AG04449 (cell line): ENCODE measurements at regions not wholly inside any gene's neighbourhood (a gene's known extent, or its start where the extent isn't known, plus 50 kb on each side); places are given as distances from the start of the nearest gene placed in this dataset.

Experiments
- CTCF ChIA-PET: fragments of 350-600 bp; formaldehyde crosslinking; extraction: SDS; loops from one replicate; lab custom pipeline; 2021; ENCODE audit warnings: antibody characterized with exemption; lab: Yijun Ruan, JAX
- POLR2A ChIA-PET: fragments of 400-600, 350-600 bp; formaldehyde crosslinking; extraction: SDS; loops from one replicate; lab custom pipeline; 2020; ENCODE audit warnings: antibody characterized with exemption, inconsistent platforms; lab: Yijun Ruan, JAX
- DNase-seq: peaks from one replicate; pipeline ENCODE4 v3.0.0-alpha.2; 2010; ENCODE audit warnings: low read depth, low spot score
- H3K4me3 ChIP-seq: 2 replicates; pipeline ENCODE4 v1.5.1; 2011; ENCODE audit warnings: low read depth, mild to moderate bottlenecking, control low read depth, low read length
- TF ChIP-seq, protein P1 (sequence below): IDR thresholded peaks from one replicate; pipeline ENCODE4 v1.5.1; 2011; ENCODE audit warnings: mild to moderate bottlenecking, moderate library complexity, low read length, control low read depth, inconsistent platforms; ENCODE audit not compliant: insufficient read depth; ENCODE audit errors: missing control alignments

DNA sequence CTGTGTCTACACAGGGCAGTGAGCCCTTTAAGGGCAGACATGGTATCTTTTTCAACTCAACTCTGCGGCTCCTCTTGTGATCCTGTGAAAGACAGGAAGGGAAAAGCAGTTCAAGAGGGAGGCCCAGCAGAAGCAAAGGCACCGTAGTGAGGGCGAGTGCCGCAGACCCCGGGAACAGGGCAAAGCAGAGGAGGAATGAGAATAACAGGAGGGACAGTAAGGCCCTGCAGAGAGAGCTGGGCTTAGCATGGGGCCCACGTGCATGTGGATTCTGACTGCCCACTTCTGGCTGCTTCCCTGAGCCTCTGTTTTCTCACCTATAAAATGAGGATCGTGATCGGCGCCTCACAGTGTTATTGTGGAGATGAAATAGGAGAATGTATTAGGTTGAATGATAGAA lies 409.3 kb downstream of the PTPRU start:
- no peak for DNase-seq
- ChIA-PET POLR2A (no interaction called here), CTCF (no interaction called here)
- TF ChIP-seq, protein P1, sequence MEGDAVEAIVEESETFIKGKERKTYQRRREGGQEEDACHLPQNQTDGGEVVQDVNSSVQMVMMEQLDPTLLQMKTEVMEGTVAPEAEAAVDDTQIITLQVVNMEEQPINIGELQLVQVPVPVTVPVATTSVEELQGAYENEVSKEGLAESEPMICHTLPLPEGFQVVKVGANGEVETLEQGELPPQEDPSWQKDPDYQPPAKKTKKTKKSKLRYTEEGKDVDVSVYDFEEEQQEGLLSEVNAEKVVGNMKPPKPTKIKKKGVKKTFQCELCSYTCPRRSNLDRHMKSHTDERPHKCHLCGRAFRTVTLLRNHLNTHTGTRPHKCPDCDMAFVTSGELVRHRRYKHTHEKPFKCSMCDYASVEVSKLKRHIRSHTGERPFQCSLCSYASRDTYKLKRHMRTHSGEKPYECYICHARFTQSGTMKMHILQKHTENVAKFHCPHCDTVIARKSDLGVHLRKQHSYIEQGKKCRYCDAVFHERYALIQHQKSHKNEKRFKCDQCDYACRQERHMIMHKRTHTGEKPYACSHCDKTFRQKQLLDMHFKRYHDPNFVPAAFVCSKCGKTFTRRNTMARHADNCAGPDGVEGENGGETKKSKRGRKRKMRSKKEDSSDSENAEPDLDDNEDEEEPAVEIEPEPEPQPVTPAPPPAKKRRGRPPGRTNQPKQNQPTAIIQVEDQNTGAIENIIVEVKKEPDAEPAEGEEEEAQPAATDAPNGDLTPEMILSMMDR, result no peak
- no peak overlapping the region for H3K4me3 ChIP-seq

DNA sequence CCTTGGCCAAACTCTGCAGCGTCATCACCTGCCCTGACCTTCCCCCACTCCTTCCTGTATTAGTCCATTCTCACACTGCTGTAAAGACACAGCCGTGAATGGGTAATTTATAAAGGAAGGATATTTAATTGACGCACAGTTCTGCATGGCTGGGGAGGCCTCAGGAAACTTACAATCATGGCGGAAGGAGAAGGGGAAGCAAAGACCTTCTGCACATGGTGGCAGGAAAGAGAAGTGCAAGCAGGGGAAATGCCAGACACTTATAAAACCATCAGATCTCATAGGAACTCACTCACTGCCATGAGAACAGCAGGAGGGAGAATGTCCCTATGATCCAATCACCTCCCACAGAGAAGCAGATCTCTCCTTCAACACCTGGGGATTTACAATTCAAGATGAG lies 408.5 kb downstream of the PTPRU start:
- POLR2A ChIA-PET, result no interaction called here
- no peak for DNase-seq
- TF ChIP-seq, protein P1, result no peak
- no peak overlapping the region for H3K4me3 ChIP-seq
- CTCF ChIA-PET, result no interaction called here

DNA sequence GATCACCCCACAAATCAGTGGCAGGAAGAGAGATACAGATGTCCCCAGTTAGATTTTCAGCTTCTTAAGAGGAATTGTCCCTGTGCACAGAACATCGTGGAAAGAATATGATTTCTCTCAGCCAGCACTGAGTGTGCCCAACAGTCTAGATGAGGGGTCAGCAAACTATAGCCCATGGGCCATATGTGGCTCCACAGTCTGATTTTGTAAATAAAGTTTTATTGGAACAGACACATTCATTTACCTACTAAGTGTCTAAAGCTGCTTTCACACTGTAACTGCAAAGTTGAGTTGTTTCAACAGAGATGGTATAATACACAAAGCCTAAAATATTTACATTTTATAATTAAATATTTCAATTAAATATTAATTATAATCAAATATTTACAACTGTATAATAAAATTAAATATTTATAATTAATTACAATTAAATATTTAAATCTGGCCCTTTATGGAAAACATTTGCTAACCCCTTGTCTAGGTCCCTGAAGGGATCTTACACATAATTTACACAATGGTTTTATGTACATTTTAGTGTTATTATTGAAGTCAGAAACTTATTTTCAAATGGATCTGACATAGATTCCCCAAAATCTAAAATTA lies 407.6 kb downstream of the PTPRU start:
- no peak for DNase-seq
- no peak overlapping the region for H3K4me3 ChIP-seq
- TF ChIP-seq, protein P1, result no peak
- POLR2A ChIA-PET, result no interaction called here
- CTCF ChIA-PET, result no interaction called here

DNA sequence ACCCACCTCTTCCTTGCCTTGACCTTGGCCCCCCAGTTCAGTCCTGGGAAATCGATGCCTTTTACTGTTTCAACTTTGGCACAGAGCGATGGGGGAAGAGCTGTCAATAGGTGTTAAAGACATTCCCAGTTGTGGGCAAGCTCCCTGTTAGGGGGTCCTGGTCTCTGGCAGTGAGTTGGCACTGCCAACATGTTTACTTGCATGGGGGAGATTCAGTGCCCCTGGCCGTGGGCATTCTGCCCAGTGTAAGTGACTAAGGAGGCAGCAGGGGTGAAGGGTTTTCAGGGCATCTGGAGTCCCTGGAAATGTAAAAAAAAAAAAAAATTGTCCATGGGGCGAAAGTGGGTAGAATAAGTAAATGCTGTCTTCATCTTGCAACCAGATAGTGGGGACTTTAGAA lies 407.0 kb downstream of the PTPRU start:
- CTCF ChIA-PET, result no interaction called here
- no peak for DNase-seq
- POLR2A ChIA-PET, result no interaction called here
- TF ChIP-seq, protein P1, result no peak
- no peak overlapping the region for H3K4me3 ChIP-seq

DNA sequence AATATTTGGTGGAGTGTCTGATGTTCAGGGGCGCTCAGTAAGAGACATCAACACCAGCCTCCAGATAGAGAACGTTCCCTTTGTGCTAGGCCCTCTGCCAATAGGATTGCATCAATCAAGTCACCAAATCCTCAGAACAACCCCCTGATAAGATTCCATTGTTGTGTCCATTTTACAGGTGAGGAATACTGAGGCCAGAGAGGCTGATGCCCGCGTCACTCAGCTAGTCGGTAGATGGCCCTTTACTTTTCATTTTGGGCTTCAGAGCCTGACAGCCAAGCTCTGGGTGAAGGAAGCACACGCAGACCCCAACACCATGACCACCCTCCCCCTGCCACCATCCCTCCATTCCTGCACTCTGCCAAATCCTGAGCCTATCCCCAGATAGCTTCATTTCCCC lies 406.2 kb downstream of the PTPRU start:
- no peak for DNase-seq
- ChIA-PET POLR2A (no interaction called here), CTCF (no interaction called here)
- TF ChIP-seq, protein P1, result no peak
- no peak overlapping the region for H3K4me3 ChIP-seq

DNA sequence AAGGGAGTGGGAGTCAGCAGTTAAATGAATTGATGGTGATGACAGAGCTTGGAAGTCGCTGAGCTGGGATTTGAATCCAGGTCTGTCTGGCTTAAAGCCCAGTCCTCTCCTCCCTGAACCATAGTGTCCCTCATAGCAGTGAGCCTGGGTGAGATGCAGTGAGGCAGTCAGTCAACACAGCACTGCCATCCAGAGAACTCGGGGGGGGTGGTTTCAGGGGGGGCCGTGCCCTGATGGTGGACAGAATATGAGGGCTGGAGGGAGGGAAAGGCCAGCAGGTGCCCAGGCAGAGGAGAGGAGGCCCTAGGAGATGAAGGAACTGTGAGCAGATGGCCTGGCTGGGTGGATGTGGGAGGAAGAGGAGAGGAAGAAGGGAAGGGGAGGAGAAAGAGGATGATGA lies 405.6 kb downstream of the PTPRU start:
- ChIA-PET POLR2A (no interaction called here), CTCF (no interaction called here)
- TF ChIP-seq, protein P1, result no peak
- DNase-seq, result no peak
- no peak overlapping the region for H3K4me3 ChIP-seq
